ENCODE measurements at regions not wholly inside any gene's neighbourhood (a gene's known extent, or its start where the extent isn't known, plus 50 kb on each side); places are given as distances from the start of the nearest gene placed in this dataset.

DNA sequence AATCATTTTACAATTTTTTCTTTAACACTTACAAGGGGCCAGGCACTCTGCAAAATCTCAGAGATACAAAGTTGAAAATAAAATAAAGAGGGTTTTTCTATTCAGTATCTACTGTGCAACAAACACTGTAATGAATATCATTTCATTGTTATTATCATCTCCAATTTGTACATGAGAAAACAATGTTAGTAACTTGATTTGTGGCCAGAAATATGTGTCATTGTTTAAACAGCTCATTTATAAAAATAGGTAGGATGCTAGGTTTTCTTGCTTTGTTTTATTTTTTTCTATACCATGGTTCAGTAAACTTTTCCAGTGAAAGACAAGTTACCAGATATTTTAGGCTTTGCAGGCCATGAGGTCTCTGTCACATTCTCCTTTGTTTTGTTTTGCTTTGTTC lies 318.1 kb upstream of the UBE2E2 start:
- intact Hi-C loops (cut with micrococcal nuclease), result no loop called here
- no peak for ATAC-seq

More for the DNA sequence above, 318.1 kb upstream of the UBE2E2 start:
- Histone ChIP-seq H3K36me3 (ENCODE audit: control insufficient read depth in 1 of 2, insufficient read depth in 2 of 2, low read length in 2 of 2) (no peaks in the 10 kb centered on the region), H3K4me1 (ENCODE audit: control insufficient read depth in 1 of 2, insufficient read depth in 2 of 2, low read length in 2 of 2) (no peaks in the 10 kb centered on the region), H4K20me1 (ENCODE audit: insufficient read depth) (no peaks in the 10 kb centered on the region), H3K9me2 (ENCODE audit: insufficient read depth) (no peaks in the 10 kb centered on the region), H3K4me3 (replicated peaks in 1 of 2; ENCODE audit: low read depth in 1 of 2, low read length in 2 of 2) (no peak overlapping the region), H3K4me2 (ENCODE audit: low read length) (no peak overlapping the region), H3K9me3 (ENCODE audit: control insufficient read depth in 1 of 2, insufficient read depth in 1 of 2, low read depth in 1 of 2, low read length in 2 of 2) (no peaks in the 10 kb centered on the region), H3K27ac (ENCODE audit: low read depth, low read length) (no peak overlapping the region), H3K27me3 (ENCODE audit: insufficient read depth, low read length) (no peaks in the 10 kb centered on the region; the same call in 1 of the 2 replicates), H2AFZ (ENCODE audit: low read depth, low read length, poor library complexity, severe bottlenecking) (no peak overlapping the region), H3K79me2 (ENCODE audit: insufficient read depth, low read length) (no peaks in the 10 kb centered on the region), H3K9ac (ENCODE audit: low read length) (no peak overlapping the region)
- ChIA-PET CTCF (no interaction called here), POLR2A (no interaction called here), RAD21 (ENCODE audit: low non-redundant PET in 1 of 2, low total read pairs in 2 of 2, uncharacterized antibody in 2 of 2, unreplicated experiment in 2 of 2) (no interaction called here)
- no peak for DNase-seq (ENCODE audit: low read depth, low spot score)
- no TSS peak for BruUV-seq (replicated peaks)
- TF ChIP-seq, protein P1, sequence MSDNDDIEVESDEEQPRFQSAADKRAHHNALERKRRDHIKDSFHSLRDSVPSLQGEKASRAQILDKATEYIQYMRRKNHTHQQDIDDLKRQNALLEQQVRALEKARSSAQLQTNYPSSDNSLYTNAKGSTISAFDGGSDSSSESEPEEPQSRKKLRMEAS (IDR thresholded peaks at IDR 0.05), result no peak
- TF ChIP-seq EZH2phosphoT487 (IDR thresholded peaks at IDR 0.05; ENCODE audit: borderline replicate concordance), result no peak
- TF ChIP-seq, protein P2, sequence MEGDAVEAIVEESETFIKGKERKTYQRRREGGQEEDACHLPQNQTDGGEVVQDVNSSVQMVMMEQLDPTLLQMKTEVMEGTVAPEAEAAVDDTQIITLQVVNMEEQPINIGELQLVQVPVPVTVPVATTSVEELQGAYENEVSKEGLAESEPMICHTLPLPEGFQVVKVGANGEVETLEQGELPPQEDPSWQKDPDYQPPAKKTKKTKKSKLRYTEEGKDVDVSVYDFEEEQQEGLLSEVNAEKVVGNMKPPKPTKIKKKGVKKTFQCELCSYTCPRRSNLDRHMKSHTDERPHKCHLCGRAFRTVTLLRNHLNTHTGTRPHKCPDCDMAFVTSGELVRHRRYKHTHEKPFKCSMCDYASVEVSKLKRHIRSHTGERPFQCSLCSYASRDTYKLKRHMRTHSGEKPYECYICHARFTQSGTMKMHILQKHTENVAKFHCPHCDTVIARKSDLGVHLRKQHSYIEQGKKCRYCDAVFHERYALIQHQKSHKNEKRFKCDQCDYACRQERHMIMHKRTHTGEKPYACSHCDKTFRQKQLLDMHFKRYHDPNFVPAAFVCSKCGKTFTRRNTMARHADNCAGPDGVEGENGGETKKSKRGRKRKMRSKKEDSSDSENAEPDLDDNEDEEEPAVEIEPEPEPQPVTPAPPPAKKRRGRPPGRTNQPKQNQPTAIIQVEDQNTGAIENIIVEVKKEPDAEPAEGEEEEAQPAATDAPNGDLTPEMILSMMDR (IDR thresholded peaks at IDR 0.05 in 2 of 3, conservative IDR thresholded peaks at IDR 0.05 in 1 of 3; ENCODE audit: borderline replicate concordance in 1 of 3, insufficient read depth in 1 of 3, low read depth in 2 of 3, low read length in 2 of 3), result no peak
- TF ChIP-seq TCF7L2 (IDR thresholded peaks at IDR 0.05; ENCODE audit: borderline replicate concordance, extremely low read depth, insufficient read depth, insufficient read length), result no peak
- TF ChIP-seq, protein P3, sequence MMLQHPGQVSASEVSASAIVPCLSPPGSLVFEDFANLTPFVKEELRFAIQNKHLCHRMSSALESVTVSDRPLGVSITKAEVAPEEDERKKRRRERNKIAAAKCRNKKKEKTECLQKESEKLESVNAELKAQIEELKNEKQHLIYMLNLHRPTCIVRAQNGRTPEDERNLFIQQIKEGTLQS (IDR thresholded peaks at IDR 0.05), result no peak
- no peak for TF ChIP-seq POLR2A (IDR thresholded peaks at IDR 0.05; ENCODE audit: borderline replicate concordance, extremely low read depth, insufficient read depth, insufficient read length)
- no peak for TF ChIP-seq SRF (IDR thresholded peaks at IDR 0.05; ENCODE audit: low read depth)
- no peak for TF ChIP-seq EGR1 (IDR thresholded peaks at IDR 0.05; ENCODE audit: low read depth)
- TF ChIP-seq, protein P4, sequence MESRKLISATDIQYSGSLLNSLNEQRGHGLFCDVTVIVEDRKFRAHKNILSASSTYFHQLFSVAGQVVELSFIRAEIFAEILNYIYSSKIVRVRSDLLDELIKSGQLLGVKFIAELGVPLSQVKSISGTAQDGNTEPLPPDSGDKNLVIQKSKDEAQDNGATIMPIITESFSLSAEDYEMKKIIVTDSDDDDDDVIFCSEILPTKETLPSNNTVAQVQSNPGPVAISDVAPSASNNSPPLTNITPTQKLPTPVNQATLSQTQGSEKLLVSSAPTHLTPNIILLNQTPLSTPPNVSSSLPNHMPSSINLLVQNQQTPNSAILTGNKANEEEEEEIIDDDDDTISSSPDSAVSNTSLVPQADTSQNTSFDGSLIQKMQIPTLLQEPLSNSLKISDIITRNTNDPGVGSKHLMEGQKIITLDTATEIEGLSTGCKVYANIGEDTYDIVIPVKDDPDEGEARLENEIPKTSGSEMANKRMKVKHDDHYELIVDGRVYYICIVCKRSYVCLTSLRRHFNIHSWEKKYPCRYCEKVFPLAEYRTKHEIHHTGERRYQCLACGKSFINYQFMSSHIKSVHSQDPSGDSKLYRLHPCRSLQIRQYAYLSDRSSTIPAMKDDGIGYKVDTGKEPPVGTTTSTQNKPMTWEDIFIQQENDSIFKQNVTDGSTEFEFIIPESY (IDR thresholded peaks at IDR 0.05; ENCODE audit: extremely low read depth, insufficient replicate concordance, low read length), result no peak
- no peak for TF ChIP-seq YY1 (IDR thresholded peaks at IDR 0.05; ENCODE audit: extremely low read depth, insufficient replicate concordance, low read depth, low read length)
- no peak for TF ChIP-seq SP1 (IDR thresholded peaks at IDR 0.05; ENCODE audit: low read depth)
- TF ChIP-seq SIN3A (IDR thresholded peaks at IDR 0.05; ENCODE audit: low read depth), result no peak
- TF ChIP-seq ZNF274 (IDR thresholded peaks at IDR 0.05; ENCODE audit: low read depth, low read length), result no peak
- TF ChIP-seq, protein P5, sequence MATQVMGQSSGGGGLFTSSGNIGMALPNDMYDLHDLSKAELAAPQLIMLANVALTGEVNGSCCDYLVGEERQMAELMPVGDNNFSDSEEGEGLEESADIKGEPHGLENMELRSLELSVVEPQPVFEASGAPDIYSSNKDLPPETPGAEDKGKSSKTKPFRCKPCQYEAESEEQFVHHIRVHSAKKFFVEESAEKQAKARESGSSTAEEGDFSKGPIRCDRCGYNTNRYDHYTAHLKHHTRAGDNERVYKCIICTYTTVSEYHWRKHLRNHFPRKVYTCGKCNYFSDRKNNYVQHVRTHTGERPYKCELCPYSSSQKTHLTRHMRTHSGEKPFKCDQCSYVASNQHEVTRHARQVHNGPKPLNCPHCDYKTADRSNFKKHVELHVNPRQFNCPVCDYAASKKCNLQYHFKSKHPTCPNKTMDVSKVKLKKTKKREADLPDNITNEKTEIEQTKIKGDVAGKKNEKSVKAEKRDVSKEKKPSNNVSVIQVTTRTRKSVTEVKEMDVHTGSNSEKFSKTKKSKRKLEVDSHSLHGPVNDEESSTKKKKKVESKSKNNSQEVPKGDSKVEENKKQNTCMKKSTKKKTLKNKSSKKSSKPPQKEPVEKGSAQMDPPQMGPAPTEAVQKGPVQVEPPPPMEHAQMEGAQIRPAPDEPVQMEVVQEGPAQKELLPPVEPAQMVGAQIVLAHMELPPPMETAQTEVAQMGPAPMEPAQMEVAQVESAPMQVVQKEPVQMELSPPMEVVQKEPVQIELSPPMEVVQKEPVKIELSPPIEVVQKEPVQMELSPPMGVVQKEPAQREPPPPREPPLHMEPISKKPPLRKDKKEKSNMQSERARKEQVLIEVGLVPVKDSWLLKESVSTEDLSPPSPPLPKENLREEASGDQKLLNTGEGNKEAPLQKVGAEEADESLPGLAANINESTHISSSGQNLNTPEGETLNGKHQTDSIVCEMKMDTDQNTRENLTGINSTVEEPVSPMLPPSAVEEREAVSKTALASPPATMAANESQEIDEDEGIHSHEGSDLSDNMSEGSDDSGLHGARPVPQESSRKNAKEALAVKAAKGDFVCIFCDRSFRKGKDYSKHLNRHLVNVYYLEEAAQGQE (IDR thresholded peaks at IDR 0.05; ENCODE audit: low read depth), result no peak
- TF ChIP-seq ZFX (IDR thresholded peaks at IDR 0.05), result no peak
- TF ChIP-seq POLR2AphosphoS5 (IDR thresholded peaks at IDR 0.05; ENCODE audit: low read depth, low read length), result no peak
- no peak for TF ChIP-seq CEBPB (IDR thresholded peaks at IDR 0.05; ENCODE audit: low read depth)
